Astrocyte of the cerebellum (primary cell): ENCODE measurements at regions not wholly inside any gene's neighbourhood (a gene's known extent, or its start where the extent isn't known, plus 50 kb on each side); places are given as distances from the start of the nearest gene placed in this dataset.
"Not testable (repeated sequence)": the region's sequence is repeated elsewhere in the genome, so short reads cannot be mapped to it uniquely, and the experiment has no call there.

Experiments
- DNase-seq: peaks from one replicate; pipeline ENCODE4 v3.0.0-alpha.2; 2011; ENCODE audit warnings: low read depth
- H3K4me3 ChIP-seq: 2 replicates; pipeline ENCODE4 v1.5.1; 2011; ENCODE audit warnings: mild to moderate bottlenecking, low read depth, low read length, moderate library complexity
- in situ Hi-C: cut with HindIII; loops from 2 replicates; pipeline ENCODE4 v1.10.0; 2017; ENCODE audit warnings: low sequenced_read_pairs
- TF ChIP-seq, protein P1 (sequence below): IDR thresholded peaks from 2 replicates; pipeline ENCODE4 v1.5.1; 2012; ENCODE audit warnings: low read length, low read depth, moderate library complexity, mild to moderate bottlenecking; ENCODE audit errors: missing control alignments

- in situ Hi-C loops: no loop called here
- H3K4me3 ChIP-seq: peak overlapping the region; percentile 66
- TF ChIP-seq, protein P1, sequence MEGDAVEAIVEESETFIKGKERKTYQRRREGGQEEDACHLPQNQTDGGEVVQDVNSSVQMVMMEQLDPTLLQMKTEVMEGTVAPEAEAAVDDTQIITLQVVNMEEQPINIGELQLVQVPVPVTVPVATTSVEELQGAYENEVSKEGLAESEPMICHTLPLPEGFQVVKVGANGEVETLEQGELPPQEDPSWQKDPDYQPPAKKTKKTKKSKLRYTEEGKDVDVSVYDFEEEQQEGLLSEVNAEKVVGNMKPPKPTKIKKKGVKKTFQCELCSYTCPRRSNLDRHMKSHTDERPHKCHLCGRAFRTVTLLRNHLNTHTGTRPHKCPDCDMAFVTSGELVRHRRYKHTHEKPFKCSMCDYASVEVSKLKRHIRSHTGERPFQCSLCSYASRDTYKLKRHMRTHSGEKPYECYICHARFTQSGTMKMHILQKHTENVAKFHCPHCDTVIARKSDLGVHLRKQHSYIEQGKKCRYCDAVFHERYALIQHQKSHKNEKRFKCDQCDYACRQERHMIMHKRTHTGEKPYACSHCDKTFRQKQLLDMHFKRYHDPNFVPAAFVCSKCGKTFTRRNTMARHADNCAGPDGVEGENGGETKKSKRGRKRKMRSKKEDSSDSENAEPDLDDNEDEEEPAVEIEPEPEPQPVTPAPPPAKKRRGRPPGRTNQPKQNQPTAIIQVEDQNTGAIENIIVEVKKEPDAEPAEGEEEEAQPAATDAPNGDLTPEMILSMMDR: no peak
- DNase-seq: no peak
Measured at GRCh38 chr6:27791182-27791943, 120.8 kb downstream of the OR2B2 start.

- H3K4me3 ChIP-seq, in situ Hi-C loops, DNase-seq: not testable (repeated sequence)
Measured at GRCh38 chr6:27788376-27788775, 123.8 kb downstream of the OR2B2 start.

DNA sequence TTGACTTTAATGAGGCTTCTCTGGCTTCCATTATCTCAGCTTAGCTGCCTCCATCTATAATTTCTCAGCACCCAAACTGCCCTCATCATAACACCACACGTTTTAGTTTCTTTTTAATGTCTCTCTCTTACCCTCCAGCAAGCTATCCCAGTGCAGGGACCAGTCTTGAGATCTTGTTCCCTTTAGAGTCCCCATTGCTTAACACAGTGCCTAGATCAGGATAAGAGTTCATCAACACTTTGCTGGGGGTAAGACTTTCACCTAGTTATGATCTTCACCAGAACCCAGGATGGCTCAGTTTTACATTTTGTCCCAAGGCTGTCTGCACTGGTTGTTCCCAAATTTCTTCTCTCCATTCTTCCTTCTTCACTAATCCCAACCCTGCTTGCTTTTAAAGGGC, 126.1 kb downstream of the OR2B2 start:
- TF ChIP-seq, protein P1: no peak
- DNase-seq: no peak
- in situ Hi-C loops: no loop called here
- no peak overlapping the region for H3K4me3 ChIP-seq

DNA sequence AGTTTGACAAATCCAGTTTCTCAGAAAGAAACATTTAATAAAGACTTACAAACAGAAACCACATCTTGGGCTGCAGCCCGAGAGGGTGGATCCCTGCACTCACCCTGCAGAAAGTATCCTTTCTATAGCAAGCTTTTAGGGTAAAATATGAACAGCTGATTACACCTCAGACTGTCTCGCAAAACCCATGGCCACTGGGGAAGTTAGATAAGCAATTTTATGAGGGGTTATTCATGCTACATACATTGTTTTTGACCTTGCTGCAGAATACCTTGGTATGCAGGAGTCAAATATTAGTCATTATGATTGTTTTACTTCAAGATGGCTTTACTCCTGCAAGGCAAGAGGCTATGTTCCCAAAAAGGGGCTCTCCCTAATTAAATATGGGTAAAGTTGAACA, 126.9 kb downstream of the OR2B2 start:
- DNase-seq: no peak
- no peak overlapping the region for H3K4me3 ChIP-seq
- in situ Hi-C loops: no loop called here
- TF ChIP-seq, protein P1: no peak

DNA sequence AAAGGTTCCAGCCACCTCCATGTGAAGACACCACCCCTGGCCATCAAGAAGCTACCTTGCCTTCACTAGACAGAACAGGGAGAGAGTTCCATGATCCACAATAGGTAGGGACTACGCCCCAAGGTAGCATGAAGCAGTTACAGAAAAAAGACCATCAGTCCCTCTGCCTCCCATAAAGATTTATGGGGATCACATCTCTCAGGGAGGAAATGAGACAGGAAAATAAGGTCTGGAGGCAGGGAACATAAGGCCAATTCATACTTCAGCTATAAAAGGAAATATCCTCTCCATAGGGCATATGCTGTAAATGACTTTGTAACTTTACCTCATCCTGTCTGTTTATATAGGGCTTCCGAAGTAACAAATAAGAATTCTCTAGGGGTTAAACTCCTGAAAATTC, 129.4 kb downstream of the OR2B2 start:
- no peak overlapping the region for H3K4me3 ChIP-seq
- in situ Hi-C loops: no loop called here
- DNase-seq: no peak
- TF ChIP-seq, protein P1: no peak

DNA sequence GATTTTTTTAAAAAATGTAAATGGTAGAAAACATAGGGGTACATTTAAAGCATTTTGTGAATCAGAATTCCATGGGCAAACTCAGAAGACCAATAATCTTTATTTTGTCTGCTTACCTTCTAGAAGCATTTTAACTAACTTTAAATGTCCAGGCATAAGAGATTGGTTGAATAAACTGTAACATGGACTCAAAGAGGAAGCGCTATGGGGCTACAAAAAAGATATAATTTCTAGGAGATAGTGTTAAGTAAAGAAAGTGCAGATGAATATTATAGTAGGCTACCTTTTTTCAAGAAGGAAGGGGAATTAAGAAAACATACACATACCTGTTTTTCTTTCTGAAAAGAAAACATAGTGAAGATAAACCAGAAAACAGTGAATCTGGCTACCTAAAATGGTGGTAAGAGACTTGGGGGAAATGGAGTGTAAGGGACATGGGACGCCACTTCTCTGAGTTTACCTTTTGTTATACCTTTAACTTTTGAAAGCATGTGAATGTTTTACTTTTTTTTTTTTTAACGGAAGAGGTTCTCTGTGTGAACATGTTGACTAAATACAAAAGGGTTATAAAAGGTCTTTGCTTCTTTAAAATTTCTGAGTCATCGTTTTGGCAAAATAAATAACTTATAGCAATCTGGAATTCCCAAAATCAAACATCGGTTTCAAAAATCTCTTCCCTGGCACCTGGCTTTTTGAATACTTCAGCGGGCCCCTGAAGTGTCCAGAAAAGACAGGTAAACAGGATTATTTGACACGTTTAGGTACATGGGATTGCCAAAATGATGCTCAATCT, 133.4 kb downstream of the OR2B2 start:
- no peak for DNase-seq
- H3K4me3 ChIP-seq: no peak overlapping the region
- TF ChIP-seq, protein P1: no peak
- in situ Hi-C loops: no loop called here
